ENCODE measurements at regions not wholly inside any gene's neighbourhood (a gene's known extent, or its start where the extent isn't known, plus 50 kb on each side); places are given as distances from the start of the nearest gene placed in this dataset.

GRCh38 chr14:86334355-86334754 lies 804.4 kb downstream of the FLRT2 start:
- TF ChIP-seq KDM1A (IDR thresholded peaks at IDR 0.05; ENCODE audit: borderline replicate concordance) = no peak
- TF ChIP-seq REST (IDR thresholded peaks at IDR 0.05; ENCODE audit: low read depth, low read length) = no peak
- TF ChIP-seq TAF1 (IDR thresholded peaks at IDR 0.05; ENCODE audit: borderline replicate concordance, low read depth, low read length) = no peak
- TF ChIP-seq SMC3 (IDR thresholded peaks at IDR 0.05; ENCODE audit: borderline replicate concordance, low read length) = no peak
- no peak for TF ChIP-seq POLR2A (IDR thresholded peaks at IDR 0.05; ENCODE audit: low read depth, low read length)
- TF ChIP-seq TCF7 (IDR thresholded peaks at IDR 0.05; ENCODE audit: borderline replicate concordance) = no peak
- no peak for TF ChIP-seq POU2F2 (IDR thresholded peaks at IDR 0.05; ENCODE audit: borderline replicate concordance, low read depth, low read length)
- TF ChIP-seq TCF12 (IDR thresholded peaks at IDR 0.05; ENCODE audit: low read depth, low read length) = no peak
- no peak for TF ChIP-seq FOS (IDR thresholded peaks at IDR 0.05; ENCODE audit: borderline replicate concordance, extremely low read depth, insufficient read length)
- TF ChIP-seq CTCF (IDR thresholded peaks at IDR 0.05 in 2 of 3, conservative IDR thresholded peaks at IDR 0.05 in 1 of 3; ENCODE audit: control insufficient read depth in 2 of 3, extremely low read depth in 1 of 3, insufficient read depth in 1 of 3, low read depth in 3 of 3, low read length in 3 of 3) = no peak
- no peak for TF ChIP-seq MYC (IDR thresholded peaks at IDR 0.05; ENCODE audit: insufficient read depth, insufficient read length, insufficient replicate concordance, low read length, severe bottlenecking)
- no peak for TF ChIP-seq TCF3 (IDR thresholded peaks at IDR 0.05; ENCODE audit: borderline replicate concordance, insufficient read depth, low read depth, low read length)
- no peak for TF ChIP-seq ZZZ3 (IDR thresholded peaks at IDR 0.05; ENCODE audit: control insufficient read depth, insufficient read length, low read depth)
- no peak for TF ChIP-seq JUND (IDR thresholded peaks at IDR 0.05; ENCODE audit: low read depth, low read length)
